ENCODE measurements at regions not wholly inside any gene's neighbourhood (a gene's known extent, or its start where the extent isn't known, plus 50 kb on each side); places are given as distances from the start of the nearest gene placed in this dataset.

GRCh38 chr6:154570505-154570904 lies 60.0 kb upstream of the CNKSR3 start:
- H3K4me3 ChIP-seq, result no peak overlapping the region
- H3K9ac ChIP-seq (ENCODE audit: low read depth in 2 of 2, low read length in 2 of 2), result no peak overlapping the region
- H3K4me1 ChIP-seq, result peaks cover 3% of the 10 kb centered on the region
- H3K36me3 ChIP-seq, result no peaks in the 10 kb centered on the region
- no peaks in the 10 kb centered on the region for H3K9me3 ChIP-seq
- H3K27ac ChIP-seq, result no peak overlapping the region
- intact Hi-C loops (cut with DNase I), result no loop called here
- DNase-seq, result no peak
- no peak for TF ChIP-seq CTCF (IDR thresholded peaks at IDR 0.05)
- H3K27me3 ChIP-seq, result no peaks in the 10 kb centered on the region

- Histone ChIP-seq H3K36me3 (no peaks in the 10 kb centered on the region), H3K9ac (ENCODE audit: low read depth in 2 of 2, low read length in 2 of 2) (no peak overlapping the region), H3K4me3 (no peak overlapping the region), H3K27me3 (no peaks in the 10 kb centered on the region), H3K27ac (no peak overlapping the region), H3K9me3 (no peaks in the 10 kb centered on the region), H3K4me1 (no peaks in the 10 kb centered on the region)
- no peak for TF ChIP-seq CTCF (IDR thresholded peaks at IDR 0.05)
- no peak for DNase-seq
- intact Hi-C loops (cut with DNase I), result no loop called here
Measured at GRCh38 chr6:154572556-154572955, 62.1 kb upstream of the CNKSR3 start.

- H3K36me3 ChIP-seq, result no peaks in the 10 kb centered on the region
- TF ChIP-seq CTCF (IDR thresholded peaks at IDR 0.05), result no peak
- H3K9ac ChIP-seq (ENCODE audit: low read depth in 2 of 2, low read length in 2 of 2), result no peak overlapping the region
- no peaks in the 10 kb centered on the region for H3K4me1 ChIP-seq
- no peak overlapping the region for H3K4me3 ChIP-seq
- DNase-seq, result no peak
- no peaks in the 10 kb centered on the region for H3K9me3 ChIP-seq
- H3K27ac ChIP-seq, result no peak overlapping the region
- intact Hi-C loops (cut with DNase I), result no loop called here
- H3K27me3 ChIP-seq, result no peaks in the 10 kb centered on the region
Measured at GRCh38 chr6:154578004-154578559, 67.6 kb upstream of the CNKSR3 start.

GRCh38 chr6:154579046-154579445 lies 68.6 kb upstream of the CNKSR3 start:
- Histone ChIP-seq H3K4me1 (no peaks in the 10 kb centered on the region), H3K9ac (ENCODE audit: low read depth in 2 of 2, low read length in 2 of 2) (no peak overlapping the region), H3K36me3 (no peaks in the 10 kb centered on the region), H3K27ac (no peak overlapping the region), H3K9me3 (no peaks in the 10 kb centered on the region), H3K4me3 (no peak overlapping the region), H3K27me3 (no peaks in the 10 kb centered on the region)
- intact Hi-C loops (cut with DNase I), result no loop called here
- no peak for DNase-seq
- no peak for TF ChIP-seq CTCF (IDR thresholded peaks at IDR 0.05)

- H3K36me3 ChIP-seq, result no peaks in the 10 kb centered on the region
- H3K4me3 ChIP-seq, result no peak overlapping the region
- no peaks in the 10 kb centered on the region for H3K27me3 ChIP-seq
- intact Hi-C loops (cut with DNase I), result no loop called here
- H3K9me3 ChIP-seq, result no peaks in the 10 kb centered on the region
- H3K4me1 ChIP-seq, result no peaks in the 10 kb centered on the region
- H3K9ac ChIP-seq (ENCODE audit: low read depth in 2 of 2, low read length in 2 of 2), result no peak overlapping the region
- no peak for DNase-seq
- H3K27ac ChIP-seq, result no peak overlapping the region
- TF ChIP-seq CTCF (IDR thresholded peaks at IDR 0.05), result no peak
Measured at GRCh38 chr6:154579485-154579884, 69.0 kb upstream of the CNKSR3 start.

Data from colonic mucosa (tissue), 4 donors.